ENCODE measurements at regions not wholly inside any gene's neighbourhood (a gene's known extent, or its start where the extent isn't known, plus 50 kb on each side); places are given as distances from the start of the nearest gene placed in this dataset.

DNA sequence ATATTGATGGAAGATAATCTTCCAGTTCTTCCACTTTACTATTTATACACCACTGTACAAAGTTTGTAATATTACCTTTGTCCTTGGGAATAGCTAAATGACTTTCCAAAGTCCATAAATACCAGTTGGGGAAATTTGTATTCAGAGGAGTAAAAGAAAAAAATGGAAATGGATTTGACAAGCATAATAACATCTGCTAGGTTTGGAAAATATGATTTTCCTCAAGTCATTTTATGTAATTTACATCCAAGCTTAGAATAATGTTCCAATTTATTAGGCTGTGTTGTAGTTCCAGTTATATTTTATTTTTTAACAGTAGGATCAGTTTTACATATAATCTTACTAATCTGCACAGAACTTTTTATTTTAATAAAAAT, 563.0 kb upstream of the PKDCC start:
- DNase-seq (ENCODE audit: low spot score) = no peak

DNA sequence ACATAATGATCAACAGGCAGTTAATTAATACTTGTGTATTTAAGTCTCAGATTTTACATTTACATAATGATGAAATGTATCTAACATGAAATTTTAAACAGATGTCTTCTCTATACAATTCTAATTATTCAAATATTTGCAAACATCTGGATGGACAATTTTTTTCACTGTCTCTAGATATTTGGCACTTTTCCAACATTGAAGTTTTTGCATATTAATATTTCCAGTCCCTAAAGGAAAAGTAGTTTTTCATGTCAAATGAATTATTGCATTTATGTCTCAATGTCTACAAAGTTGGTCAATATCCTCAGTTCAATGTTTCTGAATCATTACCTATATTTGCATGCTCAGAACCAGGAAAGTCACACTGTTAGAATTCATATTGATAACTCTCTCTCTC, 560.9 kb upstream of the PKDCC start:
- DNase-seq (ENCODE audit: low spot score) = no peak

GRCh38 chr2:41488888-41489287, 558.9 kb upstream of the PKDCC start:
- DNase-seq (ENCODE audit: low spot score) = no peak

GRCh38 chr2:41489638-41490037, 558.2 kb upstream of the PKDCC start:
- no peak for DNase-seq (ENCODE audit: low spot score)

- DNase-seq (ENCODE audit: low spot score) = no peak
Observed at GRCh38 chr2:41495050-41495449, 552.8 kb upstream of the PKDCC start.

- no peak for DNase-seq (ENCODE audit: low spot score)
Observed at GRCh38 chr2:41496908-41497307, 550.9 kb upstream of the PKDCC start.

- DNase-seq (ENCODE audit: low spot score) = no peak
Observed at GRCh38 chr2:41498781-41499180, 549.0 kb upstream of the PKDCC start.

DNA sequence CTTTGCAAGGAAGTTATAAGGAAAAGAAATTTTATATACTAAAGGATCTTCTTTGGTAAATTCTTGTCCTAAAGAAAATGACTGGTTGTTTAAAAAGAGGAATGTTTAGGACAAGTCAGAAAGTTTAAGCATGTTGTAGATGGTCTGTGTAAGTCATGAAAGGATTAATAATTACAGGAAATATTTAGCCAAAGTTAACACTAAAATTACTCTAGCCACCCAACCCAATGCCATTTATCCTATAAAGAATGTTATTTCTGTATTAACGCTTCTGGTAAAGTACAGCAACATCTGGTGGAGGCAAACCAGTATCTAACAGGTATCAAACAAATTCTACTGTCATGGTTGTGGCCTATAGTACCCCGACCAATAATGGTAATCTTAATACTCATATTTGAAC, 546.9 kb upstream of the PKDCC start:
- no peak for DNase-seq (ENCODE audit: low spot score)

GRCh38 chr2:41502752-41503151, 545.1 kb upstream of the PKDCC start:
- no peak for DNase-seq (ENCODE audit: low spot score)

- no peak for DNase-seq (ENCODE audit: low spot score)
Observed at GRCh38 chr2:41504532-41504931, 543.3 kb upstream of the PKDCC start.

DNA sequence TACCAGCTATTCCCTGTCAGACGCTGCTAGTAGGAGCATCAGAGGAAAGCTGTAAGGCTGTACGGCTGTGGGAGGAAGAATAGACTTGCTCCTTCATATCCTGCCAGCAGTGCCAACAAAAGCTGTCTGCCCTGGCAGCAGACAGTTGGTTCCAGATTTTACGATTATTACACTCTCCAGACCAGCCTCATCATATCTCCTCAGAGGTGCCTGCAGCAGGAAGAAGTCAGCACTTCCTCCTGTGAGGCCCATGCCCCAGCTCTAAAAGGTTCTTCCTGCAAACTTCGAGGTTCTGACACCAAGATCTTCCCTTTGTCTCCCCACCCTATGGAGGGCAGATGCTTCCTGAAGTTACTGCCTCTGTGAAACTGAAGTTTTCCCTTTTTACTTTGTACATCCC, 537.7 kb upstream of the PKDCC start:
- peak; percentile 20 for DNase-seq (ENCODE audit: low spot score)

GRCh38 chr2:41521211-41521610, 526.6 kb upstream of the PKDCC start:
- no peak for DNase-seq (ENCODE audit: low spot score)

DNA sequence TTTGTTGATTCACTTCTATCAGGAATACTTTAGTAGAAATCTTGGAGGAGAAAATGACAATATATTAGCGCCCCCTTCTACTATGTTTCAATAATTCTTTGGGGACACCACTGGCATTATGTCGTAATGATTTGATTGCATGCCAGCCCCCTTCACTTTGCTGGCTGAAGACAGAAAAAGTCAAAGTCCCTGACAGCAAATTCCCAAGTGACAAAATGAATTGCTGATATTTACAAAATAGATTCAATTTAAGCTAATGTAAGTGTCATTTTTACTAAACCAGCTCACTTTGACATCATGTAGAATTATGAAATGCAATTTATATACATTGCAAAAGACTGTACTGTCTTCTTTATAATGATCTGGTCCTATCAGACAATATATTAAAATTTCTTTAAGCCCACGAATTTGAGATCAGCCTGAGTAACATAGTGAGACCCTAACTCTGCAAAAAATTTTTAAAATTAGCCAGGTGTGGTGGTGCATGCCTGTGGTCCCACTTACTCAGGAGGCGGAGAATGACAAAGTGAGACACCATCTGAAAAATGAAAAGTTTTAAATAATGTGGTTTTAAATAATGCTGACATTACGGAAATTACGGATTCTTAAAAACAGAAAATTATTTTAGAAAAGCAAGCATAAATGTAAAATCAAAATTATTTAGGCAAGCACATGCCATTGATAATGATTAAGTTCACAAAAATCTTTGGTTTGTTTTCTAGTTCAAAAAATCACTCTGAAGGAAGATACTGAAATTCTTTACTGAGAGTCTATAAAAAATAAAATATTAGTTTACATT, 520.1 kb upstream of the PKDCC start:
- no peak for DNase-seq (ENCODE audit: low spot score)

- DNase-seq (ENCODE audit: low spot score) = no peak
Observed at GRCh38 chr2:41535575-41535974, 512.2 kb upstream of the PKDCC start.

- no peak for DNase-seq (ENCODE audit: low spot score)
Observed at GRCh38 chr2:41540272-41540998, 507.4 kb upstream of the PKDCC start.

DNA sequence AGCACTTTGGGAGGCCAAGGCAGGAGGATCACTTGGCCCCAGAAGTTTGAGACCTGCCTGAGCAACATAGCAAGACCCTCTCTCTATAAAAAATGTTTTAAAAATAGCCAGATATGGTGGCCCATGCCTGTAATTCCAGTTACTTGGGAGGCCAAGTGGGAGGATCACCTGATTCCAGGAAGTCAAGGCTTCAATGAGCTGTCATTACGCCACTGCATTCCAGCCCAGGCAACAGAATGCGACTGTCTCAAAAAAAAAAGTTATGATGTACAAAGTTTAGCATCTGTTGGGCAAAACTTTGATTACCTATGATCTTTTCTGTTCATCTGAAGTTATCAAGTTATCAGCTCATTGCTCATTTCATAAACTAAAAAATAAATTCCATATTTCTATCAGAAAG, 504.1 kb upstream of the PKDCC start:
- no peak for DNase-seq (ENCODE audit: low spot score)

DNA sequence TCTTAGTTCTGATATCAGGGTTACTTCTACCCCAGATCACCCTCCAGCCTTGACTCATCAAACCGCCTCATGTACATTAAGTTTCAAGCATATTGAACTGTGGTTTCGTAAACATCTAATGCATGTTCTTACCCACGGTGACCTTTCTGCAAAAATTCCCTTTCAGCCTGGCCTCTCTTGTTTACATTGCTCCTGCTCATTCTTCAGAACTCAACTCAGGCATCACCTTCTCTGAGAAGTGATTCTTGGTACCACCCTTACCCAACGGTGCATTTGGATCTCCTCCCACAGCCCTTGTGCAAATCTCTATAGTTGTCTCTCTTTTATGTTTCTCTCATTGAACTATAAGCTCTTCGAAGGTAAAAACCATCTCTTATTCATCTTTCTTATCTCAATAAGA, 503.1 kb upstream of the PKDCC start:
- no peak for DNase-seq (ENCODE audit: low spot score)

DNA sequence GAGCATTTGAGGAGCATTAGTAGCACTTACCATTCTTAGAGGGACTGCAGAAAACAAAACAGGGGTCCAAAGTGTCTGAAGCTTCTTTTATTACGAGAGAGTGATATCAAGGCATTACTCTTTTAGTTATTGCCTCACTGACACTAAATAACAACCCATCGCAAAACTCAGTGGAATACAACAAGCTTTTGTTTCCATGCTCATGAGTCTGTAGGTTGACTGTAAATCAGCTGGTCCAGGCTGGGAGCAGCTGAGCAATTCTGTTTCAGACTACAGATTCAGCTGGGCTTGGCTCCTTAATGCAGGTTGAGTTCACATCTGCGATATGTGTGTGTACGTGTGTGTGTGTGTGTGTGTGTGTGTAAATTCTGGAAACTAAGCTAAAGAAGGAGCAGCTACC, 501.8 kb upstream of the PKDCC start:
- DNase-seq (ENCODE audit: low spot score) = no peak

DNA sequence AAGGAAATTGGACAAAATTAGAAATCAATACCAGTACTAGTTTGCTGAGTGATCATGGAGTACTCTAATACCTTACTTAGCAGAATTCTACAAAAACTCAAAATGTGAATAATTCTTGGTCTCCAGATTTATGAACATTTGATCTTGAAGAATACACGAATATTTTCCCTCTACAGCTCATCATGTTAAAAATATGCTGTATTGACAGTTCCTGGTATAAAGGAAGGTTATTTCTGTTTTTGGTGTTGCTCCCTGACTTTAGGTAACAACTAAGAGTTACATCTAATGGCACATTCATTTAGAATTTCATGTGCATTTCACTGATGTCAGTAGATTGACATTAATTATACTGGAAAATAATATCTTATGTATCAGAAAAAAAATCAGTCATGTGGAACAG, 479.2 kb upstream of the PKDCC start:
- no peak for DNase-seq (ENCODE audit: low spot score)

- DNase-seq (ENCODE audit: low spot score) = no peak
Observed at GRCh38 chr2:41572154-41572553, 475.7 kb upstream of the PKDCC start.

GRCh38 chr2:41576423-41576822, 471.4 kb upstream of the PKDCC start:
- no peak for DNase-seq (ENCODE audit: low spot score)

DNA sequence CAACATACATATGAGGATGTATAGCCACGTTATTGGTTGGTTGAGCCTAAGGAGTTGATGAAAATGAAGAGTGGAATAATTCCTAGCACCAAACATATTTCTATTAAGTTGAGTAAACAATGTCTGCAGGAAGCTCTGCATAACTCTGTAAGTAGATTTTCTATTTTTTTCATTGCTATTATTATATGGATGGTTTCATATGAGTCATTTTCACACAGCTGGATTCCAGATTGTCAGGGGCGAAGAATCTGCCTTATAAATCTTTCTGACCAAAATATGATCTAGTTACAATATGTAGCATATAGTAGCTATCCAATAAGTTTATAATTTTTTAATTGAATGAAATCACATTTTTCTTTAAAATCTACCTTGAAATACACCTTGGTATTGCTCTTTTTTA, 468.0 kb upstream of the PKDCC start:
- DNase-seq (ENCODE audit: low spot score) = no peak

DNA sequence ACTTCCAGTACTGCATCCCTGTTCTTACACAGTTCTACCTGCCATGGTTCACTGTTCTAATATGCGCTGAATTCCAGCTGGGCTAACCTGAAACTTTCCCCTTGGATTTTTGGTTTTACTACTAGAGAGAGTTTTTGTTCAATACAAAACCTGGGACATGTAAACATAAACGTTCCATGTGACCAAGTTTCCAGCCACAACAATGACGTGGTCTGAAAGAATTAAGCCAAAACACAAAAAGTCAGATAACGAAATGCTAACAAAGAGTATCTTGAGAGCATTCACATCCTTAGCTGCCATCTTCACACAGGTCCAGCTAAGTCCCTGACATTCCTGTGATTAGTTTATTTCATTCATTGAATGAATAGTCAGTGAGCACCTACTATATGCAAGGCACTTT, 467.0 kb upstream of the PKDCC start:
- DNase-seq (ENCODE audit: low spot score) = no peak

GRCh38 chr2:41595240-41595639, 452.6 kb upstream of the PKDCC start:
- no peak for DNase-seq (ENCODE audit: low spot score)
